SK-N-SH treated with all-trans-retinoic acid at 6 μM for 48 hours (cell line): ENCODE measurements at regions not wholly inside any gene's neighbourhood (a gene's known extent, or its start where the extent isn't known, plus 50 kb on each side); places are given as distances from the start of the nearest gene placed in this dataset.

Experiments used
- ARNTL ChIP-seq: fragments of 450-650 bp; formaldehyde crosslinking; IDR thresholded peaks from 2 replicates; pipeline ENCODE4 v1.5.0; 2020; ENCODE audit warnings: low read depth, mild to moderate bottlenecking, moderate library complexity, borderline replicate concordance
- BACH2 ChIP-seq: fragments of 250-450 bp; sonication (Bioruptor Pico); IDR thresholded peaks from 2 replicates; pipeline ENCODE4 v1.9.0; 2021; ENCODE audit warnings: mild to moderate bottlenecking, borderline replicate concordance
- CSDC2 ChIP-seq: fragments of 250-450 bp; sonication (Bioruptor Pico); IDR thresholded peaks from 2 replicates; pipeline ENCODE4 v1.5.0; 2020; ENCODE audit warnings: mild to moderate bottlenecking, moderate library complexity
- GLIS3 ChIP-seq: fragments of 250-450 bp; sonication (Bioruptor Pico); IDR thresholded peaks from 2 replicates; pipeline ENCODE4 v1.5.0; 2020; ENCODE audit warnings: mild to moderate bottlenecking, moderate library complexity
- OSR1 ChIP-seq: fragments of 250-450 bp; sonication (Bioruptor Pico); IDR thresholded peaks from 2 replicates; pipeline ENCODE4 v1.8.0; 2022; ENCODE audit warnings: moderate library complexity, mild to moderate bottlenecking, inconsistent platforms
- PATZ1 ChIP-seq: fragments of 250-450 bp; sonication (Bioruptor Pico); IDR thresholded peaks from 2 replicates; pipeline ENCODE4 v1.8.0; 2020; ENCODE audit warnings: mild to moderate bottlenecking, moderate library complexity, borderline replicate concordance
- POU6F1 ChIP-seq: fragments of 250-450 bp; sonication (Bioruptor Pico); IDR thresholded peaks from 2 replicates; pipeline ENCODE4 v1.8.0; 2021; ENCODE audit warnings: low read depth, mild to moderate bottlenecking, moderate library complexity, borderline replicate concordance
- PPARA ChIP-seq: fragments of 250-450 bp; sonication (Bioruptor Pico); IDR thresholded peaks from 2 replicates; pipeline ENCODE4 v1.5.0; 2020; ENCODE audit warnings: mild to moderate bottlenecking, borderline replicate concordance
- RARB ChIP-seq: fragments of 250-450 bp; sonication (Bioruptor Pico); IDR thresholded peaks from 2 replicates; pipeline ENCODE4 v1.8.0; 2021; ENCODE audit warnings: mild to moderate bottlenecking, moderate library complexity
- TCF4 ChIP-seq: fragments of 250-450 bp; sonication (Bioruptor Pico); IDR thresholded peaks from 2 replicates; pipeline ENCODE4 v1.8.0; 2021; ENCODE audit warnings: mild to moderate bottlenecking, moderate library complexity, borderline replicate concordance
- ZFP3 ChIP-seq: fragments of 250-450 bp; sonication (Bioruptor Pico); IDR thresholded peaks from 2 replicates; pipeline ENCODE4 v1.5.0; 2020; ENCODE audit warnings: mild to moderate bottlenecking, moderate library complexity
- ZNF565 ChIP-seq: fragments of 450-650 bp; formaldehyde crosslinking; conservative IDR thresholded peaks from 2 replicates; pipeline ENCODE4 v1.5.0; 2020; ENCODE audit warnings: low read depth, mild to moderate bottlenecking, moderate library complexity
- TF ChIP-seq, protein P1 (sequence below): fragments of 250-450 bp; sonication (Bioruptor Pico); IDR thresholded peaks from 2 replicates; pipeline ENCODE4 v1.5.1; 2020; ENCODE audit warnings: low read depth, mild to moderate bottlenecking, moderate library complexity

GRCh38 chr10:124248056-124249045, 155.0 kb upstream of the CHST15 start:
- TF ChIP-seq BACH2 (CRISPR knock-in tag) = no peak
- TF ChIP-seq CSDC2 = no peak
- no peak for TF ChIP-seq TCF4 (CRISPR knock-in tag)
- no peak for TF ChIP-seq OSR1 (CRISPR knock-in tag)
- TF ChIP-seq GLIS3 (CRISPR knock-in tag) = no peak
- TF ChIP-seq, protein P1, sequence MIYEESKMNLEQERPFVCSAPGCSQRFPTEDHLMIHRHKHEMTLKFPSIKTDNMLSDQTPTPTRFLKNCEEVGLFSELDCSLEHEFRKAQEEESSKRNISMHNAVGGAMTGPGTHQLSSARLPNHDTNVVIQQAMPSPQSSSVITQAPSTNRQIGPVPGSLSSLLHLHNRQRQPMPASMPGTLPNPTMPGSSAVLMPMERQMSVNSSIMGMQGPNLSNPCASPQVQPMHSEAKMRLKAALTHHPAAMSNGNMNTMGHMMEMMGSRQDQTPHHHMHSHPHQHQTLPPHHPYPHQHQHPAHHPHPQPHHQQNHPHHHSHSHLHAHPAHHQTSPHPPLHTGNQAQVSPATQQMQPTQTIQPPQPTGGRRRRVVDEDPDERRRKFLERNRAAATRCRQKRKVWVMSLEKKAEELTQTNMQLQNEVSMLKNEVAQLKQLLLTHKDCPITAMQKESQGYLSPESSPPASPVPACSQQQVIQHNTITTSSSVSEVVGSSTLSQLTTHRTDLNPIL (CRISPR knock-in tag) = no peak
- TF ChIP-seq ZFP3 (CRISPR knock-in tag) = no peak
- no peak for TF ChIP-seq ARNTL (CRISPR knock-in tag)
- no peak for TF ChIP-seq POU6F1 (CRISPR knock-in tag)
- TF ChIP-seq PPARA (CRISPR knock-in tag) = no peak
- TF ChIP-seq PATZ1 (CRISPR knock-in tag) = no peak
- TF ChIP-seq ZNF565 = no peak
- TF ChIP-seq RARB (CRISPR knock-in tag) = no peak
